Lung (tissue), 11 donors: ENCODE measurements at regions not wholly inside any gene's neighbourhood (a gene's known extent, or its start where the extent isn't known, plus 50 kb on each side); places are given as distances from the start of the nearest gene placed in this dataset.

ENCODE experiments used
- ATAC-seq: fragments of 200-7000 bp; cut with Tn5 transposase; one replicate; pipeline ENCODE4 v1.9.1; 2020; ENCODE audit warnings: moderate number of reproducible peaks; ENCODE audit not compliant: insufficient read depth, low FRiP score
- DNase-seq, 3 donors: peaks; one replicate each; pipeline ENCODE4 v3.0.0-alpha.2; 2013 to 2017
- H3K27ac ChIP-seq, 2 donors: one replicate each; pipeline ENCODE4 v1.5.1; 2013; ENCODE audit warnings: mild to moderate bottlenecking in 2 of 2, moderate library complexity in 2 of 2, control low read depth in 1 of 2, inconsistent platforms in 1 of 2, low read depth in 1 of 2, low read length in 1 of 2
- H3K27me3 ChIP-seq, 3 donors: one replicate each; pipeline ENCODE4 v1.5.1; 2013; ENCODE audit warnings: low read length in 2 of 3; ENCODE audit not compliant: control insufficient read depth in 3 of 3, insufficient read depth in 3 of 3
- H3K36me3 ChIP-seq, 4 donors: one replicate each; pipeline ENCODE4 v1.5.1; 2013; ENCODE audit warnings: low read length in 4 of 4, mild to moderate bottlenecking in 1 of 4, moderate library complexity in 1 of 4; ENCODE audit not compliant: control insufficient read depth in 4 of 4, insufficient read depth in 4 of 4
- H3K4me1 ChIP-seq, 5 donors: one replicate each; pipeline ENCODE4 v1.5.1; 2013; ENCODE audit warnings: low read length in 5 of 5, mild to moderate bottlenecking in 2 of 5, moderate library complexity in 1 of 5; ENCODE audit not compliant: control insufficient read depth in 5 of 5, insufficient read depth in 5 of 5
- H3K4me3 ChIP-seq: one replicate; pipeline ENCODE4 v1.5.1; 2013; ENCODE audit warnings: mild to moderate bottlenecking, control low read depth, moderate library complexity
- H3K9ac ChIP-seq, 2 donors: one replicate each; pipeline ENCODE4 v1.5.1; 2013; ENCODE audit warnings: low read length in 2 of 2, control low read depth in 1 of 2; ENCODE audit not compliant: insufficient read depth in 1 of 2
- H3K9me3 ChIP-seq, 4 donors: one replicate each; pipeline ENCODE4 v1.5.1; 2013; ENCODE audit warnings: low read length in 3 of 4, mild to moderate bottlenecking in 1 of 4, moderate library complexity in 1 of 4; ENCODE audit not compliant: control insufficient read depth in 4 of 4, insufficient read depth in 3 of 4
- CTCF ChIP-seq: IDR thresholded peaks from 2 replicates; pipeline ENCODE4 v1.5.1; 2012; ENCODE audit warnings: mild to moderate bottlenecking; ENCODE audit errors: control extremely low read depth, extremely low read depth
- WGBS, 2 donors: extraction: QIAGEN DNeasy Blood & Tissue Kit; methylation state at CpG; one replicate each; pipeline ENCODE4 v1.1.7; 2013; 5-methylcytosine and 5-hydroxymethylcytosine counted together
- donor health status: control.
- donor health status: control.
- donor health status: Bipolar disorder and iron deficiency.
- donor health status: healthy.
- donor health status: DM: yes; HTN: yes; CAD: no.

GRCh38 chr2:121135168-121135853 lies 149.7 kb downstream of the TFCP2L1 start:
- H3K4me3 ChIP-seq = no peak overlapping the region
- no peak overlapping the region for H3K9ac ChIP-seq
- TF ChIP-seq CTCF = no peak
- H3K9me3 ChIP-seq = peaks cover 0 to 6% (median under 1%) of the 10 kb centered on the region in 4 donors
- no peaks in the 10 kb centered on the region for H3K4me1 ChIP-seq
- H3K36me3 ChIP-seq = no peaks in the 10 kb centered on the region
- no peak overlapping the region for H3K27ac ChIP-seq
- WGBS, 2 donors = 45 to 49% methylated on average over 2 of the region's 2 CpGs
- DNase-seq (no peak), ATAC-seq (no peak)
- H3K27me3 ChIP-seq = no peaks in the 10 kb centered on the region

- no peak overlapping the region for H3K27ac ChIP-seq
- DNase-seq (no peak), ATAC-seq (no peak)
- no peaks in the 10 kb centered on the region for H3K27me3 ChIP-seq
- no peak for TF ChIP-seq CTCF
- no peak overlapping the region for H3K4me3 ChIP-seq
- H3K36me3 ChIP-seq = no peaks in the 10 kb centered on the region
- WGBS, 2 donors = 83 to 87% methylated on average over 3 of the region's 3 CpGs
- H3K9me3 ChIP-seq = peaks cover 0 to 9% (median 1%) of the 10 kb centered on the region in 4 donors
- no peak overlapping the region for H3K9ac ChIP-seq
- no peaks in the 10 kb centered on the region for H3K4me1 ChIP-seq
These were observed 148.7 kb downstream of the TFCP2L1 start for GRCh38 chr2:121136323-121136722.

GRCh38 chr2:121137571-121137970 lies 147.4 kb downstream of the TFCP2L1 start:
- Histone ChIP-seq H3K36me3 (no peaks in the 10 kb centered on the region), H3K4me3 (no peak overlapping the region), H3K9me3 (peaks cover 0 to 9% (median 1%) of the 10 kb centered on the region in 4 donors), H3K27ac (no peak overlapping the region), H3K9ac (no peak overlapping the region), H3K4me1 (no peaks in the 10 kb centered on the region), H3K27me3 (no peaks in the 10 kb centered on the region)
- TF ChIP-seq CTCF = no peak
- ATAC-seq (no peak), DNase-seq (no peak)
- WGBS, 2 donors = 71 to 80% methylated on average over 7 of the region's 7 CpGs

- H3K27ac ChIP-seq = no peak overlapping the region
- DNase-seq = no peak
- no peak overlapping the region for H3K4me3 ChIP-seq
- peaks cover 0 to 9% (median 3%) of the 10 kb centered on the region in 4 donors for H3K9me3 ChIP-seq
- no peak for ATAC-seq
- no peak overlapping the region for H3K9ac ChIP-seq
- H3K4me1 ChIP-seq = no peaks in the 10 kb centered on the region
- H3K27me3 ChIP-seq = no peaks in the 10 kb centered on the region
- 89 to 95% methylated on average over 3 of the region's 3 CpGs for WGBS, 2 donors
- no peak for TF ChIP-seq CTCF
- no peaks in the 10 kb centered on the region for H3K36me3 ChIP-seq
These were observed 144.3 kb downstream of the TFCP2L1 start for GRCh38 chr2:121140734-121141133.
